ENCODE measurements at regions not wholly inside any gene's neighbourhood (a gene's known extent, or its start where the extent isn't known, plus 50 kb on each side); places are given as distances from the start of the nearest gene placed in this dataset.

- intact Hi-C loops (cut with micrococcal nuclease; ENCODE audit: unreplicated experiment) = no loop called here
- H3K4me3 Mint-ChIP-seq (ENCODE audit: unreplicated experiment) = no peak overlapping the region
- H3K4me1 Mint-ChIP-seq (ENCODE audit: low read depth, unreplicated experiment) = peaks cover 7% of the 10 kb centered on the region
- ChIA-PET POLR2A (no interaction called here), CTCF (no interaction called here)
- TF ChIP-seq CTCF (IDR thresholded peaks at IDR 0.05; ENCODE audit: insufficient read depth in 1 of 2, low read depth in 1 of 2, low read length in 1 of 2, severe bottlenecking in 1 of 2, unreplicated experiment in 1 of 2) = no peak
- no peaks in the 10 kb centered on the region for H3K36me3 Mint-ChIP-seq (ENCODE audit: insufficient read depth, unreplicated experiment)
- Histone ChIP-seq H3K36me3 (ENCODE audit: control insufficient read depth, insufficient read depth, low read length) (no peaks in the 10 kb centered on the region), H3K27me3 (replicated peaks; ENCODE audit: control insufficient read depth, insufficient read depth, low read length) (no peaks in the 10 kb centered on the region), H3K4me3 (ENCODE audit: low read depth, low read length) (no peak overlapping the region), H3K9me3 (no peaks in the 10 kb centered on the region), H3K4me1 (no peaks in the 10 kb centered on the region; the same call in 1 of the 2 replicates)
- H3K9me3 Mint-ChIP-seq (ENCODE audit: unreplicated experiment) = peaks cover 12% of the 10 kb centered on the region
- DNase-seq = no peak
- H3K27me3 Mint-ChIP-seq (ENCODE audit: insufficient read depth, unreplicated experiment) = no peaks in the 10 kb centered on the region
- H3K27ac Mint-ChIP-seq (ENCODE audit: unreplicated experiment) = no peak overlapping the region
- BruUV-seq (replicated peaks) = no TSS peak
Measured at GRCh38 chr3:30467596-30468238, 138.7 kb upstream of the TGFBR2 start.

GRCh38 chr3:30469133-30469532, 137.3 kb upstream of the TGFBR2 start:
- H3K4me3 ChIP-seq (ENCODE audit: low read depth, low read length) = no peak overlapping the region
- no peak for DNase-seq
- no peaks in the 10 kb centered on the region for H3K36me3 ChIP-seq (ENCODE audit: control insufficient read depth, insufficient read depth, low read length)
- no peaks in the 10 kb centered on the region for H3K9me3 ChIP-seq
- BruUV-seq (replicated peaks) = no TSS peak
- ChIA-PET POLR2A (no interaction called here), CTCF (no interaction called here)
- H3K4me3 Mint-ChIP-seq (ENCODE audit: unreplicated experiment) = no peak overlapping the region
- intact Hi-C loops (cut with micrococcal nuclease; ENCODE audit: unreplicated experiment) = no loop called here
- H3K36me3 Mint-ChIP-seq (ENCODE audit: insufficient read depth, unreplicated experiment) = no peaks in the 10 kb centered on the region
- H3K27ac Mint-ChIP-seq (ENCODE audit: unreplicated experiment) = no peak overlapping the region
- H3K4me1 ChIP-seq = no peaks in the 10 kb centered on the region; the same call in 1 of the 2 replicates
- TF ChIP-seq CTCF (IDR thresholded peaks at IDR 0.05; ENCODE audit: insufficient read depth in 1 of 2, low read depth in 1 of 2, low read length in 1 of 2, severe bottlenecking in 1 of 2, unreplicated experiment in 1 of 2) = no peak
- peaks cover 18% of the 10 kb centered on the region for H3K9me3 Mint-ChIP-seq (ENCODE audit: unreplicated experiment)
- H3K27me3 ChIP-seq (replicated peaks; ENCODE audit: control insufficient read depth, insufficient read depth, low read length) = no peaks in the 10 kb centered on the region
- H3K4me1 Mint-ChIP-seq (ENCODE audit: low read depth, unreplicated experiment) = peaks cover 7% of the 10 kb centered on the region
- no peaks in the 10 kb centered on the region for H3K27me3 Mint-ChIP-seq (ENCODE audit: insufficient read depth, unreplicated experiment)

GRCh38 chr3:30470496-30470895, 135.9 kb upstream of the TGFBR2 start:
- TF ChIP-seq CTCF (IDR thresholded peaks at IDR 0.05; ENCODE audit: insufficient read depth in 1 of 2, low read depth in 1 of 2, low read length in 1 of 2, severe bottlenecking in 1 of 2, unreplicated experiment in 1 of 2) = no peak
- no peaks in the 10 kb centered on the region; the same call in 1 of the 2 replicates for H3K4me1 ChIP-seq
- Mint-ChIP-seq H3K36me3 (ENCODE audit: insufficient read depth, unreplicated experiment) (no peaks in the 10 kb centered on the region), H3K4me1 (ENCODE audit: low read depth, unreplicated experiment) (peaks cover 11% of the 10 kb centered on the region), H3K4me3 (ENCODE audit: unreplicated experiment) (no peak overlapping the region), H3K27ac (ENCODE audit: unreplicated experiment) (peak overlapping the region; percentile 48), H3K27me3 (ENCODE audit: insufficient read depth, unreplicated experiment) (no peaks in the 10 kb centered on the region), H3K9me3 (ENCODE audit: unreplicated experiment) (peaks cover 21% of the 10 kb centered on the region)
- intact Hi-C loops (cut with micrococcal nuclease; ENCODE audit: unreplicated experiment) = no loop called here
- DNase-seq = no peak
- H3K9me3 ChIP-seq = no peaks in the 10 kb centered on the region
- BruUV-seq (replicated peaks) = no TSS peak
- H3K36me3 ChIP-seq (ENCODE audit: control insufficient read depth, insufficient read depth, low read length) = no peaks in the 10 kb centered on the region
- CTCF ChIA-PET = no interaction called here
- H3K4me3 ChIP-seq (ENCODE audit: low read depth, low read length) = no peak overlapping the region
- H3K27me3 ChIP-seq (replicated peaks; ENCODE audit: control insufficient read depth, insufficient read depth, low read length) = no peaks in the 10 kb centered on the region
- POLR2A ChIA-PET = no interaction called here

Data from Caco-2 (cell line).